GM18517 (cell line): ENCODE measurements at regions not wholly inside any gene's neighbourhood (a gene's known extent, or its start where the extent isn't known, plus 50 kb on each side); places are given as distances from the start of the nearest gene placed in this dataset.
"Not testable (repeated sequence)": the region's sequence is repeated elsewhere in the genome, so short reads cannot be mapped to it uniquely, and the experiment has no call there.

Experiments used
- ATAC-seq: cut with Tn5 transposase; IDR thresholded peaks from one replicate; pipeline ENCODE4 v1.9.1; 2021; ENCODE audit warnings: mild to moderate bottlenecking, moderate library complexity; ENCODE audit not compliant: unreplicated experiment

GRCh38 chr7:119522263-119522662 lies 750.7 kb upstream of the KCND2 start:
- ATAC-seq, result no peak

- no peak for ATAC-seq
Observed at GRCh38 chr7:119522698-119523097, 750.3 kb upstream of the KCND2 start.

- ATAC-seq, result no peak
Observed at GRCh38 chr7:119545118-119545517, 727.9 kb upstream of the KCND2 start.

- no peak for ATAC-seq
Observed at GRCh38 chr7:119555788-119556187, 717.2 kb upstream of the KCND2 start.

- no peak for ATAC-seq
Observed at GRCh38 chr7:119556436-119556835, 716.5 kb upstream of the KCND2 start.

- no peak for ATAC-seq
Observed at GRCh38 chr7:119561751-119562150, 711.2 kb upstream of the KCND2 start.

- ATAC-seq, result no peak
Observed at GRCh38 chr7:119562839-119563238, 710.1 kb upstream of the KCND2 start.

GRCh38 chr7:119571666-119572065 lies 701.3 kb upstream of the KCND2 start:
- no peak for ATAC-seq

- ATAC-seq, result no peak
Observed at GRCh38 chr7:119572132-119572531, 700.8 kb upstream of the KCND2 start.

- no peak for ATAC-seq
Observed at GRCh38 chr7:119572541-119572940, 700.4 kb upstream of the KCND2 start.

GRCh38 chr7:119578116-119578515 lies 694.9 kb upstream of the KCND2 start:
- no peak for ATAC-seq

- no peak for ATAC-seq
Observed at GRCh38 chr7:119594956-119595355, 678.0 kb upstream of the KCND2 start.

- no peak for ATAC-seq
Observed at GRCh38 chr7:119596651-119597050, 676.3 kb upstream of the KCND2 start.

- ATAC-seq, result no peak
Observed at GRCh38 chr7:119606297-119606696, 666.7 kb upstream of the KCND2 start.

- ATAC-seq, result no peak
Observed at GRCh38 chr7:119620769-119621168, 652.2 kb upstream of the KCND2 start.

- ATAC-seq, result no peak
Observed at GRCh38 chr7:119623427-119623826, 649.5 kb upstream of the KCND2 start.

GRCh38 chr7:119630406-119630969 lies 642.5 kb upstream of the KCND2 start:
- ATAC-seq, result no peak

- not testable (repeated sequence) for ATAC-seq
Observed at GRCh38 chr7:119633812-119634211, 639.2 kb upstream of the KCND2 start.

GRCh38 chr7:119640326-119640725 lies 632.6 kb upstream of the KCND2 start:
- no peak for ATAC-seq

- ATAC-seq, result no peak
Observed at GRCh38 chr7:119640861-119641260, 632.1 kb upstream of the KCND2 start.

GRCh38 chr7:119643558-119643957 lies 629.4 kb upstream of the KCND2 start:
- ATAC-seq, result no peak

GRCh38 chr7:119647286-119647685 lies 625.7 kb upstream of the KCND2 start:
- no peak for ATAC-seq

- ATAC-seq, result not testable (repeated sequence)
Observed at GRCh38 chr7:119648752-119649151, 624.2 kb upstream of the KCND2 start.
